ENCODE measurements at regions not wholly inside any gene's neighbourhood (a gene's known extent, or its start where the extent isn't known, plus 50 kb on each side); places are given as distances from the start of the nearest gene placed in this dataset.

DNA sequence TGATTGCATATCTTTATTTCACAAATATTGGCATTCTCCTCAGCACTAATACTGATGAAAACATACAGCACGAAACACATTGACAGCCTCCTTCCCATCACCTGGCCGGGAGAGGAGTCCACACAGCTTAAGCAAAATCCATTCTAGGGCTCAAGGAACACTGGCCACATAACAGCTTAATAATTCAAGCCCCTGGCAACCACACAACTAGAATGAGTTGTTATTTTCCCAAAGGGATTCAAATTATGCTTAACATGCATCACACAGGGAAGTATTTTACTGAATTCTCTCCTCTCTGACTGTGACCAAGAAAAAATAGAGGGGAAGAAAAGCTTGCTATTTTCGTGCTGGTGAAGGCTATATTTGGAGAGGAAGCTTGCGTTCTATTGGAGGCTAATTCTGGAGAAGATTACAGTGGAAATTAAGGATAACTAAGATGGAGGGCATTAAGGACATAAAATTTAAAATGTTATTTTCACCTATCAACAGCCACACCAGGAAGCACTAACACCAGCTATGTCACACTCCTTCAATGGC is 198.5 kb downstream of the ADGRG6 start:
- no peak for DNase-seq

DNA sequence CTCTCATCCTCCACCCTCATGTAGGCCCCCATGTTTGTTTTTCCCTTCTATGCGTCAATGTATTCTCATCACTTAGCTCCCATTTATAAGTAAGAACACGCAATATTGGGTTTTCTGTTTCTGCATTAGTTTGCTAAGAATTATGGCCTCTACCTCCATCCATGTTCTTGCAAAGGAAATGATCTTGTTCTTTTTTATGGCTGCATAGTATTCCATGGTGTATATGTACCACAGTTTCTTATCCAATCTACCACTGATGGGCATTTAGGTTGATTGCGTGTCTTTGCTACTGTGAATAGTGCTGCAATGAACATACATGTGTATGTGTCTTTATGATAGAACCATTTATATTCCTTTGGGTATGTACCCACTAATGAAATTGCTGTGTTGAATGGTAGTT is 200.0 kb downstream of the ADGRG6 start:
- no peak for DNase-seq

DNA sequence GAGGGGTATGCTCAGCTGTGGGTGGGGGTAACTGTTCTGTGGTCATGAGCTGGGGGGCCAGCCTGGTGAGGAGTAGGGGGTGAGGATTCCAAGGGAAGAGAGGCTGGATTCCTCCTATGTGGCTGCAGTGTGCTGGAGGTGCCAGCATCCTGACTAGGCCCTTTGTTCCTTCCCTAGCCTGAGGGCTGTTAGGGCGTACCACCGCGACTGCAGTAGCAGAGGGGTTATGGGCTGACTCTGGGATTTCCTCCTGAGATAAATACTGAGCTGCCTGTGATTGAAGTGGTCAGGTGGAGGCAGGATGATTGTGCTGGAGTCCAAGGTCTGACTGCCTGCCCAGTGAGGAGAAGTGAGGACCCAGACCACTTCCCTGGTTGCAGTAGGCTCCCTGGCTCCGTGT is 205.3 kb downstream of the ADGRG6 start:
- no peak for DNase-seq

DNA sequence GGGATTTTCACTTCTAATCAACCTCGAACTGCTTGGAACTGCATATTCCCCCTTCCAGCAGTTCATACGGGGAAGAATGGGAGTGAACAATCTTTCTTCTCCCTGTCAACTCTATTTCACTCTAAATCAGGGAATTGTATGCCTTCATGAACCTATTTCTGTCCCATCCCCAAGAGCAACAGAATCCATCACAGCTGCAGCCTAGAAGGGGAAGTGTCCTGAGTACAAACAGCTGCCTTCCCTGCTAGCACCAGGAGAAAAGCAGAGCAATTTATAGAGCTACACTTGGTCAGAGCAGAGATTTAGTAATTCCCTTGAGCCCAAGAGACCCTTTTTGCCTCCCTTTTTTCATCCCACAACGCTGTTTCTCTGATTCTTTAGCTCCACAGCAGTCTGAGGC is 208.4 kb downstream of the ADGRG6 start:
- no peak for DNase-seq

DNA sequence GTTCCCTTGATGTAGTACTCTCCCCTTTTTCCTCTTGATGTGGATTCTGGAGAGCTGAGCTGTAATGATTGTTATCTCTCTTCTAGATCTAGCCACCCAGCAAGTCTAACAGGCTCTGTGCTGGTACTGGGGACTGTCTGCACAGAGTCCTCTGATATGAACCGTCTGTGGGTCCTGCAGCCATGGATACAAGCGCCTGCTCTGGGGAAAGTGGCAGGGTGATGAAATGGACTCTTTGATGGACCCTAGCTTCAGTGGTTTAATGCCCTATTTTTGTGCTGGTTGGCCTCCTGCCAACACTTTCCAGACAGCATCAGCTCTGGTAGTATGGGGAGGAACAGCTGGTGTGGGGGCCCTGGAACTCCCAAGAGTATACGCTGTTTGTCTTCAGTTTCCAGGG is 216.3 kb downstream of the ADGRG6 start:
- DNase-seq = peak; percentile 2

DNA sequence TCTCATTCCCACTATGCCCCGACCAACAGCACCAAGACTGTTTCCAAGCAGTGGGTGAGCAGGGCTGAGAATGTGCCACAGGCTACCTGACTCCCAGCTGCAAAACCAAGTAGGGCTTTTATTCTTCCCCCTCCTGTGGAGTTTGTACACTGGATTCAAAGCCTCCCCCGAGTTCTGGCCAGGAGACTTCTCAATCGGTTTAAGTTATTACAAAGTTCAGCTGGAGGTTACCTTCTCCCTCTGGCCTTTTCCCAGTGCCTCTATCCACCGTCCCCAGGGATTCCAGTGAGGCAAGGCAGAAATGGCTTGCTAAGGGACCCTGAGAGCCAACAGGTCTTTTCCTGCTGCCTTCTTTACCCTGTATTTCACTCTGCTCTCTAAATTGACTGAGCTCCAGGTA is 217.0 kb downstream of the ADGRG6 start:
- DNase-seq = no peak

DNA sequence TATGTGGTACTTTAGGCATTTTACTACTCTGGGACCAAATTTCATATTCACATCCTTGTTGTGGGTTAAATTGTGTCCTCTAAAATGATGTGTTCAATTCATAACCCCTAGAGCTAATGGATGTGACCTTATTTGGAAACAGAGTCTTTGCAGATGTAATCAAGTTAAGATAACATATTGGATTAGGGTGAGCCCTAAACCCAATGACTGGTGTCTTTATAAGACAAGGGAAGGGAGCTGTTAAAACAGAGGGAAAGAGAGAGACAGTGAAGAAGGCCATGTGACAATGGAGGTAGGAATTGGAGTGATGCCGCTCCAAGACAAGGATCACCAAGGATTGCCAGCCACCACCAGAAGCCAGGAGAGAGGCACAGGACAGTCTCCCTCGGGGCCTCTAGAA is 220.0 kb downstream of the ADGRG6 start:
- DNase-seq = no peak

DNA sequence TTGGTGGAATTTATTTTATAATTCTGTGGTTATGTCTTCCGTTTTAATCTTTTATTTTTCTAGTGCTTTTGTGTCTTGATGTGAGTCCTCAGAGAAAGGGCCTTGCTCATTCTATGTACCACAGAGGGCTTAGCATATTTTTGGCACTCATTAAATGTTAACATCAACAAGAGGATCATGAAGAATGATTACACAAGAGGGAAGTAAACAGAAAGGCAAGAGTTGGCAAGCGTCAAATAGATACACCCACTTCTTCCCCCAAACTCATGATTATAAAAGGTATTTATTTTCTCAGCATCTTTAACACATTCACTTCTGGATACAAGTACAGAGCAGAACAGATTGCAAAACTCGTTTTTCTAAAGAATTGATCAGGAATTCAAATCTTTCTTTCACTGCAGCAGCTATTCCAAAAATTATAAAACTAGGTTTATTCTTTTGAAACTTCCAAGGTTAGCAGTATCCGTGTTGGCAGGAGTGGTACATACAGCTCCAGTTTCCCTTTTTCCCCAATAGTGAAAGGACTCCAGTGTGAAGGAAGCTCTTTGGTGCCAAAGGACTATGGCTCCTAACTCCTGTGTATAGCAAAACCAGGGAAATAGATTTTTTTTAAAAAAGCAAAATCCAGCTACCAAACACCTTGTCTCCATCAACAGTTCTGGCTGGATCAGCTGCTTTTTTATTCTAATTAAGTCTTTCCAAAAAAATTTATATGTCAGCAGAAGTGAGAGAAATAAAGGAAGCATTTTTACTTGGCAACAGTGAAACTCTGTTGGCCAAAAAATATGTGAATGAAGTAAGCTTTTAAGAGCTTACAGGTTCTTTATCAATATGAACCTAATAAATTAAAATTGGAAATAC is 221.9 kb downstream of the ADGRG6 start:
- no peak for DNase-seq

DNA sequence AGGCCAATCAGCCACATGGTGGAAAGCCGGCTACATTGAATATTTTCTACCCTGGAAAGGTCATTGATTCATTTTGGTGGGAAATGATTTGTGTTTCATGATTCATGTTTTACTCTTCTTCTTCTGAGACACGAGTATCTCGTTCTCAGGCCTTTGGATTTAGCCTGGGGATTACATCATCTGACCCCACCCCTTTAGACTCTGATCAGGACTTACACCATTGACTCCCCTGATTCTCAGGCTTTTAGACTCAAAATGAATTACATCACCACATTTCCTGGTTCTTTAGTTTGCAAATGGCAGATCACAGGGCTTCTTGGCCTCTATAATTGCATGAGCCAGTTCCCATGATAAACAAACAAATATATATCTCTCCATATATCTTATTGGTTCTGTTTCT is 228.8 kb downstream of the ADGRG6 start:
- no peak for DNase-seq

DNA sequence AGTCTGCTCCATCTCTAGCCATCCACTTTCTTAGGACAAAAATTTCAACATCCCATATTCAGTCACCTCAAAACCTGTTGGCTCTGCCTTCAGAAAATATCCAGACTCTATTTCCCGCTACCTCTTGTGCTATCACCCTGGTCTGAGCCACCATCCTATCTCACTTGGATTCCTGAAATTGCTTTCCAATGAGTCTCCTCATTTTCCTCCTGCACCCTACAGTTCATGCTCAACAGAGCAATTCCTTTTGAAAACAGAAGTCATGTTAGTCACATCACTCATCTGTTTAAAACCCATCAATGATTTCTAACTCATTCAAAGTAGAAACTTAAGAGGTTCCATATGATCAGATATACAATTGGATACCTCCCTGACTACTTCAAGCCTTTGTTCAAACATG is 229.9 kb downstream of the ADGRG6 start:
- no peak for DNase-seq

DNA sequence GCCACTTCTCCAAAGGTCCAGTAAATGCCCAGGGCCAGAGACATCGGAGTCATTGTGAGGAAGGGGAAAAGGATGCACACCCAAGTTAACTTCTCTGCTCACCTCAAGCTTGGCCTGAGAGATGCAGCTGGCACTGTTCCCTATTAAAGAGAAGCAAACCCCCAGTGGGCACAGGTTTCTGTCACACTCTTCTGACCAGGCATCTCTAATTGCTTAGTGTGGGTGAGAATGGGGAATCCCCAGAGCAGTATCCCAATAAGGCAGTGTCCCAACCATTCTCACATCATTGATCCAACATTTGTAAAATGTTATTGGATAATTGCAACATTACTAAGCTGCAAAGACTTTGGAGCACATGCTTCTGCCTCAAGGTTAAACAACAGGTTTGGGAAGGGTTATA is 232.3 kb downstream of the ADGRG6 start:
- no peak for DNase-seq

DNA sequence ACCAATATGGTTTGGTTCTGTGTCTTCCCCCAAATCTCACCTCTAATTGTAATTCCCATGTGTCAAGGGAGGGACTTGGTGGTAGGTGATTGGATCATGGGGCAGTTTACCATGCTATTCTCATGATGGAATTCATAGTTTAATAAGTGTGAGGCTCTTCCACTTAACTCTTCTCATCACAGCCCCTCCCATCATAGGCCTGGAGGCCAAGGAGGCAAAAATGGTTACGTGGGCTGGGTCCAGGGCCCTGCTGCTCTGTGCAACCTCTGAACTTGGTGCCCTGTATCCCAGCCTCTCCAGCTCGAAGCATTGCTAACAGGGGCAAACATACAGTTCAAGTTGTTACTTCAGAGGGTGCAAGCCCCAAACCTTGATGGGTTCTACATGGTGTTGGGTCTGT is 232.7 kb downstream of the ADGRG6 start:
- DNase-seq = no peak

DNA sequence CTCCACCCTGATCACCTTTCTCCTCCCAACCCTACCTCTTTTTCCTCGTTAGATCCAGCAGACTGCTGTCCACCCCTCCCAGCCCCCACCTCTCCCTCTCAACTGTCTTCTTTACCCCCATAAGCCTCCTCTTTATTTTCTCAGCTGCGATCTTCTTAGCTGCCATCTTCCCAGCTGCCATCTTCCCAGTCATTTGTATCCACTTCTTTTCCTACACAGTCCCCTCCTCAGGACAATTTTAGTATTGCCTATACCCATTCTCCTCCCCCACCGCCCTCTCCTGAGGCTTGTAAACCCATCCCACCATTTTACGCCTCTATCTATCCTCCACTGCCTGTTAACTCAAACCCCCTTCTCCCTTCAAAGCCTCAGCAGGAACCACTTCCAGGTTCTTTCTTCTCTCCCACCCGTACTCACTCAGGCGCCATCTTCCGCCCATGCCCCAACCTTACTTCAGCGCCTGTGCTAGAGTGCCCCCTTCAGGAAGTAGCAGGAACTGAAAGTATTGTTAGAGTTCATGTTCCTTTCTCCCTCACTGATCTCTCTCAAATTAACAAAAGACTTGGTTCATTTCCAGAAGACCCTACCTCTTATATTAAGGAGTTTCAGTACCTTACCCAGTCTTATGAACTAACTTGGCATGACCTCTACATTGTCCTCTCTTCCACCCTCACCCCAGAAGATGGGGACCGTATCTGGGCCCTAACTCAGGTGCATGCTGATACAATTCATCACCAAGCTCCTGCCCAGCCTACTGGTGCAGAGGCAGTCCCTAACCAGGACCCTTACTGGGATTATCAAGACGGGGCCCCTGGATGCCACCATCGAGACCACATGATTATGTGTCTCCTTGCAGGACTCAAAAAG is 236.0 kb downstream of the ADGRG6 start:
- DNase-seq = peak; percentile 42

DNA sequence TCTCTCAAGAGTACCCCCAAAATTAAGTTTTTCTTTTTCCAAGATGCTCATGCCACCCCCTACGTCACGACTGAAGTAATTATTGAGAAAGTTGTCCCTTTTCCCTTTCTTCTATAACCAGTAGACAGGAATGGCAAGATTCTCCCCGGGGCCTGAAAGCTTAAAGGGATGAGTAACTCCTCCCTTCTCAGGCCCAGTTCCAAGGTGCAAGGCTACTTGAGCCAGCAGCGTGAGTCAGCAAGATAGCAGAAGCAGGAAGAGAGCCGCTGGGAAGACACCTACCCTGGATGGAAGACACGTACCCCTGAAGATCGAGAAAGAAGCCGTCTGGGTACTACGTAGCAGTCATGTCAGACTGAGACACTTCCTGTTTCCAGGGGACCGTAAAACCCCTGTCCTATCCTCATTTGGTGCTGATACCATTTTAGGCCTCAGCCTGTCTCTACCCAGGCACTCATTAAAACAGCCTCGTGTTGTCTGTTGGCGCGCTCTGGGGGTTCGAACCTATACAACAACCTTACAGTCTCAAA is 241.0 kb downstream of the ADGRG6 start:
- DNase-seq = no peak

DNA sequence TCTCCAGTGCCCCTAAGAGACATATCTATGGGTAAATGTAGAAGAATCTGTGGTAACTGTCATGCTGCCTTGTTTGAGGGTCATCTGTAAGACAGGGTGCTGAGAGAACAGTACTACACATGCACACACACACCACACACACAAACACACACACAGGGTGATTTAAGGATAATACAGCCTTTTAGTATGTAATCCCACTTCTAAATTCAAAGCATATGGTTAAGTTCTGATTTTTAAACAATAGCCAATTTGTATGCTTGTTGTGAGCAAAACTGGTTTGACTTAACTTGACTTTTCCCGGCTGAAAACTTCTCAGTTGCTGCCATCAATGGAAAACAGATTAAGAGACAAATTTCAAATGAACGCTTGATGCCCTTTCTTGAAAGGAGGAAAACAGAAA is 241.8 kb downstream of the ADGRG6 start:
- no peak for DNase-seq

DNA sequence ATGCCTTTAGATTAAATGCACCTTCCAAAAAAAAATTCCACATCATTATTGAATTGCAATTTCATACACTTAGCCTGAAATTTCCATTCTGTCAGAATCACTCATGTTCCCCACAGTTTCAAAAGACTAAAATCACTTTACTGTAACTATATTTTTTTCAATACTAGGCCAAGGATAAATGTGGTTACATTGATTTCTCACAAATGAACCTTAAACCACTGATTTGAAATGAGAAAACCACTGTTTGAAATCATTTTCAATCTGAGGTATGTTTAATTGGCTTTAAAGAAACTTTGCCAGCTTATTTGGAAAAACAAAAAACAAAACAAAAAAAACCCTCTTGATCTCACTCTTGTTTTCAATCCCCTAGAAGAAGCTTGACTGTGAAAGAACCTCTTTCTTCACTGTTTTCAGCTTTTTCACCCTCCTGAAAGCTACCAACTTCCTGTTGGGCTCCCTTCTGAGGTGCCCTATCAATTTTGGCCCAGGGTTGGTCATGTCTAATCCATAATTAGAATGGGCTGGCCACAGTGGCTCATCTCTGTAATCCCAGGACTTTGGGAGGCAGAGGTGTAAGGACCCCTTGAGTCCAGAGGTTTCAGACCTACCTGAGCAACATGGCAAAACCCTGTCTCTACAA is 242.5 kb downstream of the ADGRG6 start:
- no peak for DNase-seq

DNA sequence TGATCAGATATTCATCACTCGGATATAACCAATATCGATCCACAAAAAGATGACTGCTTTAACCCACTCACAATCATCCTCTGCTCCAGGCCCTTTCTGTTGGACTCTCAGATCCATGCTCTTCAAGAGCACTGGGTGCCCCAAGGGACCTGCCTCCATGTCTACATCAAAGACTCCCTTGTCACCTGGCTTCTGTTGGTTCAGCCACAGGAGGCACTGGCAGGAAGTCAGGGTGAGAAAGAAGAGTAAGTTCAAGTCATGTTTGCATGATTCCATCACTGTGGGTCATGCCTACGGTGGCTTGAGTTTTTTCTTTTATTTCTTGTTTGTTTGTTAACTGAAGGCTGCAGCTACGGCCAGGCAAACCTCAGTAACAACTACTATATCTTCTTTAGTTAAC is 243.3 kb downstream of the ADGRG6 start:
- DNase-seq = no peak

DNA sequence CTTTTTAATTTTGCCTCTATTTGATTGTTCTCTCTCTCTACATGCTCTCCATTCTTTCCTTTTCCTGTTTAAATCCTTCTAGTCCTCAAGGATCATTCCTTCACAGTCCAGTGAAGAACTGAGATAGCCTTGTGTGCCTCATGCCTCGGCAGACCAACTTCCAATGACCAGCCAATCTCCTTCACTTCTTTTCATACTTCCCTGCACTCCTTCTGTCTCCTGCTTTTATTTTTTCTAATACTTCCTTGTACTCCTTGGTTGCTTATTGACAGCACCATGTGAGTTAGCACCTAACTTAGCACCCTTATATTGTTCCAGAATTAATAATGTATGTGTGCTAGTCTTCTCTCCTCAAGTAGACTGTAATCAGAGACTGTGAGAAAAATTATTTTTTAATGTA is 246.8 kb downstream of the ADGRG6 start:
- DNase-seq = no peak

DNA sequence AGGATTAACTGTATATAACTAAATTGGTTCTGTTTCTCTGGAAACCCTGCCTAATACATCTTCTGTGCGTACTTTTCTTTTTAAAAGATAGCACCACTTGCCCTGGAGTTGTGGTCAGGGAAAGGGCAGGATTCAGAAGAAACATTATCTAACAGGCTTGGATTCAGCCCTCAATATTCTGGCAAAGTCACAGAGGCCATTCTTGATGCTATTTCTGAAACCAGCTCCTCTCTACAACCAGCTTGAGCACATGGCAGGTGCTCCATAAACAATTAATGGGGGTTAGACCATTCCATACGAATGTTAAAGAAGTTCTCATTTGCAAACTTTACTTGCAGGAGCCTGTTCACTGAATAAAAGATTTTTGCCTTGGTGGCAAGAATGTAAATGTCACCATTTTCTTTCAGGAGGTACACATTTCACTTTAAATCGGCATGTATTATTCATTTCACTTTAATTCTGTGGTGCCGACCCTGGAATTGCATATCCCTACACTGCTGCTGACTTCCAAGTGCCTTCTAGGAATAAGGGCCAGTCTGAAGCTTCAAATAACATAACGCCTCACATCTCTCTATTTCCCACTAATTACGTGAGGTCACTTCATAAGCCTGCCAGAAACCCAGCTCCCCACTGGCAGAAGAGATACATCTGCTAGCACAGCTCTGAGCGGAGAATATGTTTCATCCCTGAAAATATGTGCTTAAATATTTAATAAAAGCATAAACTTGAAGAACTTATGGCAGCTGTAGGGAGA is 248.7 kb downstream of the ADGRG6 start:
- no peak for DNase-seq

DNA sequence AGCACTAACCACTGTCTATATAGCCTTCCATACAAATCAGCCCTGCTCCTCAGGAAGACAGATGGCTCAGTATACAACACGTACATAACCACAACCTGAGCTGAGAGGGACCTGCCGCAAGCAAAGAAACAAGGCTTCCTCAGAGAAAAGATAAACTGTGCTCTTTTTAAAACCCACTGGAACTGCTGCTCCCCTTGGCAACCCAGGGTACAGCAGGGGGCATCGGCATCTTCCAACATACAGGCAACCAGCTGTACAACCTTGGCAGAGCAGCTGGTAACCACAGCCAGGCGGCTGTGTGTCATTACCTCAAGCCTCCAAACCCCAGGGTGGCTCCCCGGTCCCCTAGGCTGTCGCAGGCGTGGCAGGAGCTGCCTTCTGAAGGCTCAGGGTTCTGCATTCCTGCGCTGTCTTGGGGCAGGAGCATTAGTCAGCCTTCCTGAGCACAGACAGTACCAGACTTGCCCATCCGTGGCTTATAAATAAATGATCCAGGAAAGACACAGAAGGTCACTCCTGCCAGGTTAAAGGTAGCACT is 249.5 kb downstream of the ADGRG6 start:
- DNase-seq = no peak

DNA sequence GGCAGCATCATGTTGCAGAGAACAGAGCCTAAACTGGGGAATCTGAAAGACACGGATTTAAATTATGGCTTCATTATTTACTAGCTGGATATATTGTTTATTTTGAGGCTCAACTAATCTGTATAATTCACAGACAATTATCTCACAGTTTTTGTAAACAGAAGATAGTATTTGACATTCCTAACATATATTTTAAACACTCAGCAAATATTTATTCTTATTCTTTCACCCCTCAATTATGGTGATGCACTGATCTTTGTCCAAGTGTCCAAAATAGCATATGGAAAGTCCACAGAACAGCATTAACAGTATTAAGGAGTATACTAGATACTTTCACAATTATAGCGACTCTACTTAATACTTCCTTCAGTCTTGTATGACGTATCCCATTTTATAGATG is 257.0 kb downstream of the ADGRG6 start:
- no peak for DNase-seq
